Natural killer cell treated with Interleukin-12 subunit alpha and Interleukin-12 subunit beta and Interleukin-15 and Interleukin-18, amount 100 ng/mL, for 72 hours (primary cell): ENCODE measurements at regions not wholly inside any gene's neighbourhood (a gene's known extent, or its start where the extent isn't known, plus 50 kb on each side); places are given as distances from the start of the nearest gene placed in this dataset.

Experiments
- ATAC-seq, 2 donors: fragments of 150-1000 bp; cut with Tn5 transposase in 1 of 2; sonication (Bioruptor Pico), chemical (Tn5 transposase) in 1 of 2; 2 replicates each; pipeline ENCODE4 v1.10.0; 2021
- DNase-seq: peaks from one replicate; pipeline ENCODE4 v3.0.0; 2022; ENCODE audit warnings: low spot score
- H3K27ac Mint-ChIP-seq, 2 donors: 1 replicate in 1 of 2; 2 replicates in 1 of 2; pipeline ENCODE4 v1.8.0; 2022; ENCODE audit warnings: mixed read lengths in 2 of 2, mild to moderate bottlenecking in 1 of 2, moderate library complexity in 1 of 2
- H3K27me3 Mint-ChIP-seq, 2 donors: 1 replicate in 1 of 2; 2 replicates in 1 of 2; pipeline ENCODE4 v1.8.0; 2022; ENCODE audit warnings: mixed read lengths in 2 of 2
- H3K36me3 Mint-ChIP-seq: one replicate; pipeline ENCODE4 v1.8.0; 2022; ENCODE audit warnings: mixed read lengths
- H3K4me1 Mint-ChIP-seq, 2 donors: 1 replicate in 1 of 2; 2 replicates in 1 of 2; pipeline ENCODE4 v1.8.0; 2022; ENCODE audit warnings: low read depth in 2 of 2, mixed read lengths in 2 of 2, mild to moderate bottlenecking in 1 of 2
- H3K4me3 Mint-ChIP-seq: one replicate; pipeline ENCODE4 v1.8.0; 2022; ENCODE audit warnings: mixed read lengths
- H3K9me3 Mint-ChIP-seq: 2 replicates; pipeline ENCODE4 v1.8.0; 2022; ENCODE audit warnings: mixed read lengths

DNA sequence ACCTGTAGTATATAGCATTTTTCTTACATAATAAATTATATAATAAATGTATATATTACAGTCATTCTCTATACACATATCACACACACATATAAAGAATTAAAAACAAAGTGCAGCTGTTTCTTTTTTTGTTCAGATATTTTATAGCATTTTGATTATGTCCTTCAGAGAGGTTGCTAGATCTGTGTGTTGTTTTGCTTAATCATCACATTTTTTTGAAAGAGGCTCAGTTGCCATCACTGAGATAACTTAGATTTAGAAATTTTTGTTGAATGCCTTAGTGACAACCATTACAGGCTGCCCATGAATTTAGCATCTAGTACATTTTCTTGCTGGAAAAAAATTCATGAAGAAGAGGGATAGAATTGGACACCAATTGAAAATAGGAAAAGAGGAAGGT is 545.2 kb upstream of the PCDH9 start:
- ATAC-seq (no peak), DNase-seq (no peak)
- Mint-ChIP-seq H3K27me3 (no peaks in the 10 kb centered on the region), H3K27ac (no peak overlapping the region), H3K9me3 (peaks cover 11% of the 10 kb centered on the region), H3K36me3 (peaks cover 6% of the 10 kb centered on the region), H3K4me3 (no peak overlapping the region), H3K4me1 (no peaks in the 10 kb centered on the region)

DNA sequence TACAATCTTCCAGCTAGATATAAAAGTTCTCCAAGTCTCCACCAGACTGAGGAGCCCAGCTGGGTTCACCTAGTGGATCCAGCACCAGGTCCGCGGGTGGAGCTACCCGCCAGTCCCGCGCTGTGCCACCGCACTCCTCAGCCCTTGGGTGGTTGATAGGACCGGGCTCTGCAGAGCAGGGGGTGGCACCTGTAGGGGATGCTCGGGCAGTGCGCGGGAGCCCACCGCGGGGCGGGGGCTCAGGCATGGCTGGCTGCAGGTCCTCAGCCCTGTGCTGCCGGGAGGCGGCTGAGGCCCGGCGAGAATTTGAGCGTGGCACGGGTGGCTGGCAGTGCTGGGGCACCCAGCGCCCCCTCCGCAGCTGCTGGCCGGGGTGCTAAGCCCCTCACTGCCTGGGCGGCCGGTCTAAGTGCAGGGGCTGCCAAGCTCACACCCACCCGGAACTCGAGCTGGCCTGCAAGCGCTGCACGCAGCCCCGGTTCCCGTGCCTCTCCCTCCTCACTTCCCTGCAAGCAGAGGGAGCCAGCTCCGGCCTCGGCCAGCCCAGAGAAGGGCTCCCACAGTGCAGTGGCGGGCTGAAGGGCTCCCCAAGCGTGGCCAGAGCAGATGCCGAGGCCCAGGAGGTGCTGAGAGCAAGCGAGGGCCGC is 542.8 kb upstream of the PCDH9 start:
- H3K27me3 Mint-ChIP-seq: no peaks in the 10 kb centered on the region
- H3K36me3 Mint-ChIP-seq: peaks cover 6% of the 10 kb centered on the region
- H3K4me3 Mint-ChIP-seq: no peak overlapping the region

DNA sequence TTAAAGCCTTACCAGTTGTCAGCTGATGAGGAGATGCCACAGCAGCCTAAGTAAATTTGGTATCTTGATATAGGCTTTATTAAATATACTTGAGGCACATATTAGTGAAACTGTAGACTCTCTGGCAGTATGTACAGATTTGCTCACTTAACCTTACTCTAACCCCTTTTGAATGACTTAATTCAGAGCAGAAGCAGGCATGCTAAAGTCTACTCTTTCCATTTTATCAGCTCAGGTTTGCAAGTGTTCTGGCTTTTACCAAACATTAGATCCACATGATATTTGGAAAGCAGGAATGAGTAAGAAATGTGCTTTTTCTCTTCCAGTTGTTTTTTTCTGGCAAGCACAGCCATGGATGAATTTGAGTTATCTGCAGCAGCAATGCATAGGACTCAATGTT is 541.0 kb upstream of the PCDH9 start:
- Mint-ChIP-seq H3K9me3 (peaks cover 9% of the 10 kb centered on the region), H3K27me3 (no peaks in the 10 kb centered on the region), H3K36me3 (peaks cover 6% of the 10 kb centered on the region)

More for the DNA sequence above, 542.8 kb upstream of the PCDH9 start:
- ATAC-seq (no peak), DNase-seq (no peak)
- H3K4me1 Mint-ChIP-seq: no peaks in the 10 kb centered on the region
- peaks cover 7% of the 10 kb centered on the region for H3K9me3 Mint-ChIP-seq
- no peak overlapping the region for H3K27ac Mint-ChIP-seq

DNA sequence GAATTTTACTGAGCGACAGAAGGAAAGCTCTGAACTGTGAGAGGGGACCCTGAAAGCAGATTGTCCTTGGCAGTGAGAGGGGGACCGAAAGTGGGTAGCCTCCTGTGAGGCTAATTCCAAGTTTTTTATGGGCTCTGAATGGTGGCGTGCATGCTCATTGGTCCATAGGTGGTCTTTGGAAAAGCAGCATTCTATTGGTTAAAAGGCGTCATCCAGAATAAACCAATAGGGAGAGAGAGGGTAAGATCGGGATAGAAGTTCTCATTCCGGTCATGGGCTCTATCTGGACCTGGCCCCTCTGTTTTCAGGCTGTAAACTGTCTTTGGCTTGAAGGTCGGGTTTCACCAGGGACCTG is 539.8 kb upstream of the PCDH9 start:
- Mint-ChIP-seq H3K4me3 (no peak overlapping the region), H3K27me3 (no peaks in the 10 kb centered on the region), H3K4me1 (no peaks in the 10 kb centered on the region), H3K9me3 (peaks cover 12% of the 10 kb centered on the region), H3K36me3 (peaks cover 6% of the 10 kb centered on the region), H3K27ac (no peak overlapping the region)
- no peak for ATAC-seq
- no peak for DNase-seq

More for the DNA sequence above, 541.0 kb upstream of the PCDH9 start:
- no peak for DNase-seq
- H3K27ac Mint-ChIP-seq: no peak overlapping the region
- no peak for ATAC-seq
- no peaks in the 10 kb centered on the region for H3K4me1 Mint-ChIP-seq
- H3K4me3 Mint-ChIP-seq: no peak overlapping the region

DNA sequence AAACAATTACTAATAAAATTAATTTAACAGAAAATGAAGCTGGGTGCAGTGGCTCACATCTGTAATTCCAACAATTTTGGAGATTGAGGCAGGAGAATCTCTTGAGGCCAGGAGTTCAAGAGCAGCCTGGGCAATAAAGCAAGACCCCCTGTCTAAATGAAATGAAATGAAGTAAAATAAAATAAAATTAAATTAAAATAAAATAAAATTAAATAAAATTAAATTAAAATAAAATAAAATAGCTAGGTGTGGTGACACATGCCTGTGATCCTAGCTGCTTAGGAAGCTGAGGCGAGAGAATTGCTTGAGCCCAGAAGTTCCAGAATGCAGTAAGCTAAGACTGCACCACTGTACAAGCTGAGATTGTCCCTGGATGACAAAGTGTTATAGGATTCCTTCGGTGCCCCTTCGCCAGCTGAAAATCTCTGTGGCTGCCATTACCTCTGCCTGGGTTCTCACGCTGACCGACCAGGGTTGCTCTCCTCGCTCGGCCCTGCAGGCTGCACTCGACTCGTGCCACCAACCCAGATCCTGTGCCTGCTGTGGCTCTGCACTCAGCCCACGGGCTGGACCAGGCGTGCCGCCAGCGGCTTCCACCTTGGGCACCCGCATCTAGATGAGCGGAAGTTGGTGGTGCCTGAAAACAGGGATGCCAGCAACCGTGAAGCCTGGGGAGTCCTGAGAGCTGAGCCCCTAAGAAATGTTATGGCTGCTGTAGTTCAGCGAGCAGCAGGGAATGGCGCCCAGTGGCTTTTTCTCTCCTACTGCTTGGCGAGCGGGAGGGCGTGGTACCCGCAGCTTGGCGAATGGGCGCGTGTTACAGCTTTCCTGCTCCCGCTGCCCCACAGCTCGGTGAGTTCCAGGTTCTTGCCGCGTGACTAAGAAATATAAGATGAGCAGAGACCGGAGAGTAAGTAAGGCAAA is 539.2 kb upstream of the PCDH9 start:
- DNase-seq (no peak), ATAC-seq (no peak)
- Mint-ChIP-seq H3K27ac (no peak overlapping the region), H3K4me3 (no peak overlapping the region), H3K36me3 (peaks cover 6% of the 10 kb centered on the region), H3K27me3 (no peaks in the 10 kb centered on the region), H3K9me3 (peaks cover 13% of the 10 kb centered on the region), H3K4me1 (no peaks in the 10 kb centered on the region)

DNA sequence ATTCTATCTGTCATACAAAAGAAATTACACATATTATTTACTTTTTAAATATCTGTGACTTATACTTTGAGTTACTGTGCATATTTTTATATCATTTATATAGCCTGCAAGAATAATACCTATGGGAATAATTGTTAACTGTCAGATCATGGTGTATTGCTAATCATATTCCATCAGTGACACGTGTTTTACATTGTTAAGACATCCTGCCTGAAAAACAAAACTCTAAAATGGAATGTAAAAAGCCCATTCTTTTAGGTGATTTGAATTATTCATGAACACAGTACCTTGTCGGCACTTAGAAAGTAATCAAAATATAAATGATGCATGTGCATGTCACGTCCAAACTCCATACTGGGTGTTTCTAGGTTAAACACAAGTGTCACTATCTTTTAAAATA is 533.8 kb upstream of the PCDH9 start:
- H3K9me3 Mint-ChIP-seq: peaks cover 19% of the 10 kb centered on the region

DNA sequence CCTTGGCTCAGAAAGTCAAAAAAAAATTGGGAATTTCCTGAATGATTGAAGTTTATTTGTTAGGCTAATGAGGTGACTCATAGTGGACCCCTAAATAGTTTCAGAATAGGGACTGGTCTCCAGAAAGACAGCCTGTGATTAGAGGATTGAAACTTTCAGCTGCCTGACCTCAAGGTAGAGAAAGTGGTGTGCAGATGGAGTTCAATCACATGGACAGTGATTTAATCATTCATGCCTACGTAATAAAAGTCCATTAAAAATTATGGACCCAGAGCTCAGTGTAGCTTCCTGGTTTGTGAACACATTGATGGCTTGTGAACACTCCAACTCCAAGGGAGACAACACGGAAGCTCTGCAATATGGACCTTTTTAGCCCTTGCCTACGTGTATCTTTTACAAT is 533.2 kb upstream of the PCDH9 start:
- no peak overlapping the region for H3K27ac Mint-ChIP-seq
- H3K4me3 Mint-ChIP-seq: no peak overlapping the region
- no peaks in the 10 kb centered on the region for H3K27me3 Mint-ChIP-seq
- H3K9me3 Mint-ChIP-seq: peaks cover 19% of the 10 kb centered on the region
- H3K36me3 Mint-ChIP-seq: no peaks in the 10 kb centered on the region
- no peaks in the 10 kb centered on the region for H3K4me1 Mint-ChIP-seq
- DNase-seq (no peak), ATAC-seq (no peak)

More for the DNA sequence above, 533.8 kb upstream of the PCDH9 start:
- no peak overlapping the region for H3K27ac Mint-ChIP-seq
- H3K36me3 Mint-ChIP-seq: no peaks in the 10 kb centered on the region
- H3K4me3 Mint-ChIP-seq: no peak overlapping the region
- H3K4me1 Mint-ChIP-seq: no peaks in the 10 kb centered on the region
- DNase-seq (no peak), ATAC-seq (no peak)
- no peaks in the 10 kb centered on the region for H3K27me3 Mint-ChIP-seq

DNA sequence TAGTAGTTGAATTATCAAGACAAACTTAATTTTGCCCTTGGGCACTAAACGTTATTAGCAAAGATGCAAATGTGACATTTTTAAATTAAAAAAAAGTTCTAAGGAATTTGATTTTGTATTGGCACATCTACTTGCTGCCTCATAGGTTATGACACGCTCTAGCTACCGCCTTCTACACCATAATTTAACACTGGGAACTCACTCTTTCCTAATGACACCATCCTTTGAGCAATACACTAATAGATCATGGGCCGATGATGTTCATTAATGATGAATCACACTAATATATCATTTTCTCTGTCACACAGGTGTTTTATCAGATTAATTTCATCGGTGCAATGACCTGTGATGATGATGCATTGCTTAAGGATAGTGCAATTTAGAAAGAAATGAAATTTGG is 528.8 kb upstream of the PCDH9 start:
- H3K4me3 Mint-ChIP-seq: no peak overlapping the region
- H3K27ac Mint-ChIP-seq: no peak overlapping the region
- H3K4me1 Mint-ChIP-seq: no peaks in the 10 kb centered on the region
- H3K9me3 Mint-ChIP-seq: peaks cover 26% of the 10 kb centered on the region
- H3K27me3 Mint-ChIP-seq: no peaks in the 10 kb centered on the region
- no peak for ATAC-seq
- no peak for DNase-seq
- H3K36me3 Mint-ChIP-seq: peaks cover 4% of the 10 kb centered on the region

DNA sequence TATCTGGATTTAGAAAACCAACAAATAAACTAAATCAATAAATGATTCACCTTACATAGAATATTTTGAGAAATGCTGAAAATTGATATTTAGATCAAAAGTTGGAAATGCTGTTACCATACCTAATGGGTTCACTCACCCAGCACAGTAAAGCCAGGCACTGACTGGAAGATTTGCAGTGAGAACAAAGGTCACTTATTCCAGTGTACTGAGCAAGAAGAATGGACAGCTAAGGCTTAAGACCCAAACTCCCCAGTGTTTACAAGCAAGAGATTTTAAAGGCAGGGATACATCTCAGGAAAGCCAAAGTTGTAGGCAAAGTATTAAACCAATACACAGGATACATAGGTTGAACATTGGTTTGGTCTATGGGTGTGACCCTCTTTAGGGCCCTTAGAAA is 523.9 kb upstream of the PCDH9 start:
- Mint-ChIP-seq H3K4me3 (no peak overlapping the region), H3K27me3 (no peaks in the 10 kb centered on the region), H3K36me3 (peaks cover 12% of the 10 kb centered on the region), H3K4me1 (no peaks in the 10 kb centered on the region), H3K27ac (no peak overlapping the region), H3K9me3 (peaks cover 34% of the 10 kb centered on the region)
- DNase-seq (no peak), ATAC-seq (no peak)

DNA sequence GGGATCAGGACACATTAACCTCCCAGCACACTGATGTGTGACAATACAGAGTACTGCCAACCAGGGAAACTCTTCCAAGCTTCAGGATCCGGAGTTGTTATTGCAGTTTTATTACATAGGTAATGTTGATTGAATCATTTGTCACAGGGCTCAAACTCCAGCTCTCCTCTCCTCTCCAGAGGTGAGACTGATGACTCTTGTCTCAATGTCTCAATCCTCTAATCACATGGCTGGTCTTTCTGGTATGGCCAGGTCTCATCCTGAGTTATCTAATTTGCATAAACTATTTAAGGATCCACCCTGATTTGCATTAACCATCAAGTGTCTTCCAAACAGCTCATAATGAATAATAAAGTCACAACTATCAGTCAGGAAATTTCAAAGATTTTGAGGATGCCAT is 522.6 kb upstream of the PCDH9 start:
- Mint-ChIP-seq H3K36me3 (peaks cover 12% of the 10 kb centered on the region), H3K9me3 (peaks cover 40% of the 10 kb centered on the region), H3K27me3 (no peaks in the 10 kb centered on the region), H3K27ac (no peak overlapping the region), H3K4me1 (no peaks in the 10 kb centered on the region), H3K4me3 (no peak overlapping the region)
- ATAC-seq: no peak
- no peak for DNase-seq

DNA sequence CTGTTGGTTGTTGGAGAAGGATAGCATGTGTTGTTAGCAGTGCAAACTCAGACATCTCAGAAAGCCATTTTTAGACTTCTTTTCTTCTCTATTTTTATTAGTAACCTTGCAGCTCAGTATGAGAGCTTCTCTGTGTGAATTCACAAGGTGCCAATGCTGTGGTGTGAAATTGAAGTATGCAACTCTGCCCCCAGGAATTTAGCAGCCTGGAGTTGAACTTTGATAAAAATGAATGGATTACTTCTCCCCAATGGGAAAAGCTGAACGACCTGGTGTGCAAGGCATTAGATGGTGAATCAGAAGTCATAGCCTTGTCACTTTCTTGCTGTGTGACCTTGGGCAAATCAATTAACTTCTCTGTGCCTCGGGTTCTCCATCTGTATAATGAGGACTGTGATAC is 512.3 kb upstream of the PCDH9 start:
- H3K9me3 Mint-ChIP-seq: peaks cover 14% of the 10 kb centered on the region
- no peaks in the 10 kb centered on the region for H3K27me3 Mint-ChIP-seq
- H3K4me3 Mint-ChIP-seq: no peak overlapping the region
- H3K4me1 Mint-ChIP-seq: no peaks in the 10 kb centered on the region
- DNase-seq: no peak
- no peak for ATAC-seq
- H3K27ac Mint-ChIP-seq: no peak overlapping the region
- no peaks in the 10 kb centered on the region for H3K36me3 Mint-ChIP-seq

DNA sequence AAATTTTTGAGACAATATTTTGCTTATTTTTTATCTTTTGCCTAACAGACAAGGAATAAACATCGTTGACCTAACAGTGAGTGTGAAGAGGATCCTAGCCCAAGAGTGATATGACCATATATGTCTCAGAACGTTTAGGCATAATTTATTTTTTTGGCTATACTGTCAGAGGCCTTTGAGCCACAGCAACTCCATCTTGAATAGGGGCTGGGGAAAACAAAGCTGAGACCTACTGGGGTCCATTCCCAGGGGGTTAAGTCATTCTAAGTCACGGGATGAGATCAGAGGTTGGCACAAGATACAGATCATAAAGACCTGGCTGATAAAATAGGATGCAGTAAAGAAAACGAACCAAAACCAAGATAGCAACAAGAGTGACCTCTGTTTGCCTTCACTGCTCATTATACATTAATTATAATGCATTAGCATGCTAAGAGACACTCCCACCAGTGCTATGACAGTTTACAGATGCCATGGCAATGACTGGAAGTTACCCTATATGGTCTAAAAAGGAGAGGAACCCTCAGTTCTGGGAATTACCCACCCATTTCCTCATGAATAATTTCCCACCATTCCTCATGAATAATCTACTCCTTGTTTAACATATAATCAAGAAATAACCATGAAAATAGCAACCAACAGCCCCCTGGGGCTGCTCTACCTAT is 510.9 kb upstream of the PCDH9 start:
- H3K27ac Mint-ChIP-seq: no peak overlapping the region

DNA sequence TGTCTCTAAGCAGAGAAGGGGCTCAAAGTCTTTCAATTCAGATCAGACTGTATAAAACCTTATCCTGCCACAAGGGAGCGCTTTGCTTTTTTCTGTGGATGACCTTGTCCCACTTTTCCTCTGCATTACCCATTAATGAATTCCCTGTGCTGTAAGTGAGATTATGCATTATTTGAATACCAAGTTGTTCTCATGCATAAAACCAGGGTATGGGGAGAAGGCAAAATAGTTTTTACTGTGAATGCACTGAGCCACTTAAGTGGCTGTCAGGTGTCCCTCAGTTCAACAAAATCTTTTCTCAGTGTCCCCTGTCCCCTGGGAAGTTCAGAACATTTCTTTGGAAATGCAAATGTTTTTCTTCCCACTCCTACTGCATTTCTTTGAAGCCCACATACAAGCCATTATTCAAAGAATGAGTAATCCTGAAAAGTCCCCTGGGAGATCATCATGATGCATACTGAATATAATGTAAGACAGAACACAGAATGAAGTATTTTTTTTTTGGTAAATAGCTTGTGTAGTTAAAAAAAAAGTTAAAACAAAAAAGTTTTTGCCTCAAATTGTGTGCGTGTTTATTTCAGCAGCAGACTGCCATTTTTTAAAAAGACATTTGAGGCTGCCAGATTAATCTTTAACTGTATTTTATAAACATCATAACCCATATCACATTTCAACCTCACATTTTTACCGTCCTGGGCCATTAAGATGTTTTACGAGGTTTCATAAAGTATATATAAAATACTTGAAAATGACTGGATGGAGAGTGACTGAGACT is 506.7 kb upstream of the PCDH9 start:
- Mint-ChIP-seq H3K4me3 (no peak overlapping the region), H3K9me3 (peaks cover 22% of the 10 kb centered on the region), H3K36me3 (peaks cover 4% of the 10 kb centered on the region), H3K27me3 (no peaks in the 10 kb centered on the region), H3K27ac (no peak overlapping the region), H3K4me1 (no peaks in the 10 kb centered on the region)
- ATAC-seq (no peak), DNase-seq (no peak)

More for the DNA sequence above, 510.9 kb upstream of the PCDH9 start:
- no peak for ATAC-seq
- H3K36me3 Mint-ChIP-seq: no peaks in the 10 kb centered on the region
- H3K4me3 Mint-ChIP-seq: no peak overlapping the region
- H3K27me3 Mint-ChIP-seq: no peaks in the 10 kb centered on the region
- no peaks in the 10 kb centered on the region for H3K4me1 Mint-ChIP-seq
- DNase-seq: no peak
- H3K9me3 Mint-ChIP-seq: peaks cover 12% of the 10 kb centered on the region
